ENCODE measurements at regions not wholly inside any gene's neighbourhood (a gene's known extent, or its start where the extent isn't known, plus 50 kb on each side); places are given as distances from the start of the nearest gene placed in this dataset.

GRCh38 chr15:60228619-60229018, 169.2 kb downstream of the ANXA2 start:
- Histone ChIP-seq H3K4me2 (no peak overlapping the region), H3K4me3 (no peak overlapping the region), H3K9me3 (no peaks in the 10 kb centered on the region), H3K4me1 (no peaks in the 10 kb centered on the region), H3K27ac (no peak overlapping the region)
- TF ChIP-seq POLR2A (IDR thresholded peaks at IDR 0.05; ENCODE audit: low read length): no peak
- no peak for TF ChIP-seq ZFP36 (IDR thresholded peaks at IDR 0.05; ENCODE audit: borderline replicate concordance, partially characterized antibody)
- TF ChIP-seq HMGXB4 (CRISPR knock-in tag; IDR thresholded peaks at IDR 0.05; ENCODE audit: borderline replicate concordance): no peak
- TF ChIP-seq EHF (CRISPR knock-in tag; IDR thresholded peaks at IDR 0.05): no peak
- no peak for TF ChIP-seq CHD4 (IDR thresholded peaks at IDR 0.05; ENCODE audit: borderline replicate concordance)
- TF ChIP-seq NR3C1 (IDR thresholded peaks at IDR 0.05): no peak
- TF ChIP-seq HOXB13 (CRISPR knock-in tag; IDR thresholded peaks at IDR 0.05; ENCODE audit: low read depth): no peak
- TF ChIP-seq RARB (CRISPR knock-in tag; IDR thresholded peaks at IDR 0.05): no peak
- ATAC-seq: no peak
- 27% methylated on average over 2 of the region's 2 CpGs for WGBS (ENCODE audit: missing lambda C conversion rate)
- no peak for DNase-seq (ENCODE audit: low read depth in 1 of 2, low spot score in 1 of 2)
- ChIA-PET CTCF (no interaction called here), POLR2A (no interaction called here)
- FAIRE-seq: no peak

DNA sequence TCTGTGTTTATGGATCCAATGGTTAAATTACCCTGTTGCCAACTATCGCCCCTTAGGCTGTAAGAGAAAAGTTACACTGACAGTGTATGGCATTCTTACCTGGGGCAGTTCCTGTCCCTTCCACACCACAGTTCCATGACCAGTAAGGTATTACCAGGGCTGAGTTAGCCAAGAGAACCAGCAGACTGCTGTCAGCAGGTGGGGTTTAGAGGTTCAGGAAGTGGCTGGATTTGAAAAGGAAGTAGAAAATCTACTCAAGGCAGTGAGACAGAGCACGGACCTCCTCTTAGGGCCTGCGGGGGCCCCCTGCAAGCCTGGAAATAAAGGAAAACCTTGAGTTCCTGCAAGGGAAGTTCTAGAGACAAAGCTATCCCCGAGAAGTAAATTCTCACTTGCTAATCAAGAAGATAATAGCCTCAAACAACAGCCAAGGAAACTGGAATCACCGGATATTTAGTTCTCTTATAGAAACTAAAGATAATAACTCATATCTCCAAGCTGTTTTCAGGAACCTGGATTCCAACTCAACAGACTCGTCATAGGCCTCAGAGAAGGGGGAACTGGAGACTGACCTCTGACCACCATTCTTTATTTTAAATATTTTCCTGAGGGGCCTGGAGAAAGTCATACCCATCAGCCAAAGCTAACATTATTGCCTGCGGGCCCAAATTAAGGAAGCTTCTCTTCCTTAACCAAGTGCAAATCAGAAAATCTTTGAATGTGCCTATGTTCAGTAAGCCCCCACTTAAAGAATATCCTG, 161.7 kb downstream of the ANXA2 start:
- Histone ChIP-seq H3K9me3 (no peaks in the 10 kb centered on the region), H3K4me1 (no peaks in the 10 kb centered on the region), H3K27ac (no peak overlapping the region), H3K4me2 (no peak overlapping the region), H3K4me3 (no peak overlapping the region)
- FAIRE-seq (no peak), DNase-seq (ENCODE audit: low read depth in 1 of 2, low spot score in 1 of 2) (no peak), ATAC-seq (no peak)
- ChIA-PET POLR2A (no interaction called here), CTCF (interaction anchor here (0.8 to 1.5 kb wide), 5 partner anchors 10 to 511 kb away, joined by 3 read pairs; no protein-coding TSS in a partner anchor)
- WGBS (ENCODE audit: missing lambda C conversion rate): 32% methylated on average over 7 of the region's 7 CpGs
- TF ChIP-seq NR3C1 (IDR thresholded peaks at IDR 0.05) (no peak), PBX3 (IDR thresholded peaks at IDR 0.05) (no peak), JUN (IDR thresholded peaks at IDR 0.05) (no peak), HOXA7 (CRISPR knock-in tag; IDR thresholded peaks at IDR 0.05) (no peak), HOXB5 (CRISPR knock-in tag; IDR thresholded peaks at IDR 0.05) (no peak), MAFK (IDR thresholded peaks at IDR 0.05; ENCODE audit: partially characterized antibody) (no peak), HMGXB4 (CRISPR knock-in tag; IDR thresholded peaks at IDR 0.05; ENCODE audit: borderline replicate concordance) (no peak), BCL3 (IDR thresholded peaks at IDR 0.05) (no peak), CBX2 (IDR thresholded peaks at IDR 0.05; ENCODE audit: borderline replicate concordance, low read depth) (no peak), NPAS2 (CRISPR knock-in tag; IDR thresholded peaks at IDR 0.05; ENCODE audit: borderline replicate concordance) (no peak), ZSCAN20 (CRISPR knock-in tag; IDR thresholded peaks at IDR 0.05) (no peak), RAD21 (conservative IDR thresholded peaks at IDR 0.05 in 1 of 2, IDR thresholded peaks at IDR 0.05 in 1 of 2) (no peak), ELK1 (IDR thresholded peaks at IDR 0.05; ENCODE audit: low read depth, low read length) (no peak), REST (IDR thresholded peaks at IDR 0.05) (no peak), FOSL2 (IDR thresholded peaks at IDR 0.05) (no peak), FOSL2 (CRISPR knock-in tag; IDR thresholded peaks at IDR 0.05) (no peak)
- TF ChIP-seq, protein P1, sequence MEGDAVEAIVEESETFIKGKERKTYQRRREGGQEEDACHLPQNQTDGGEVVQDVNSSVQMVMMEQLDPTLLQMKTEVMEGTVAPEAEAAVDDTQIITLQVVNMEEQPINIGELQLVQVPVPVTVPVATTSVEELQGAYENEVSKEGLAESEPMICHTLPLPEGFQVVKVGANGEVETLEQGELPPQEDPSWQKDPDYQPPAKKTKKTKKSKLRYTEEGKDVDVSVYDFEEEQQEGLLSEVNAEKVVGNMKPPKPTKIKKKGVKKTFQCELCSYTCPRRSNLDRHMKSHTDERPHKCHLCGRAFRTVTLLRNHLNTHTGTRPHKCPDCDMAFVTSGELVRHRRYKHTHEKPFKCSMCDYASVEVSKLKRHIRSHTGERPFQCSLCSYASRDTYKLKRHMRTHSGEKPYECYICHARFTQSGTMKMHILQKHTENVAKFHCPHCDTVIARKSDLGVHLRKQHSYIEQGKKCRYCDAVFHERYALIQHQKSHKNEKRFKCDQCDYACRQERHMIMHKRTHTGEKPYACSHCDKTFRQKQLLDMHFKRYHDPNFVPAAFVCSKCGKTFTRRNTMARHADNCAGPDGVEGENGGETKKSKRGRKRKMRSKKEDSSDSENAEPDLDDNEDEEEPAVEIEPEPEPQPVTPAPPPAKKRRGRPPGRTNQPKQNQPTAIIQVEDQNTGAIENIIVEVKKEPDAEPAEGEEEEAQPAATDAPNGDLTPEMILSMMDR (IDR thresholded peaks at IDR 0.05): no peak

All from A549 (cell line).